GM13977 (cell line): ENCODE measurements at regions not wholly inside any gene's neighbourhood (a gene's known extent, or its start where the extent isn't known, plus 50 kb on each side); places are given as distances from the start of the nearest gene placed in this dataset.

Experiments
- DNase-seq: peaks from one replicate; pipeline ENCODE4 v3.0.0; 2012; ENCODE audit warnings: low spot score
- CTCF ChIP-seq: IDR thresholded peaks from 2 replicates; pipeline ENCODE4 v1.5.1; 2012; ENCODE audit warnings: mild to moderate bottlenecking, control low read depth; ENCODE audit not compliant: insufficient read depth; ENCODE audit errors: extremely low read depth, missing control alignments
- in situ Hi-C: fragments of 300-500 bp; cut with MboI; formaldehyde crosslinking; loops from one replicate; pipeline ENCODE4 v1.12.0; 2022; ENCODE audit warnings: low sequenced_read_pairs, low pct_unique_long_range_greater_than_20kb, mixed read lengths, inconsistent platforms; ENCODE audit not compliant: unreplicated experiment

- in situ Hi-C loops = no loop called here
- no peak for DNase-seq
- TF ChIP-seq CTCF = no peak
These were observed 733.4 kb upstream of the SOX9 start for GRCh38 chr17:71387456-71387855.

- DNase-seq = no peak
- no peak for TF ChIP-seq CTCF
- in situ Hi-C loops = no loop called here
These were observed 727.9 kb upstream of the SOX9 start for GRCh38 chr17:71392715-71393567.

GRCh38 chr17:71395901-71396300 lies 724.9 kb upstream of the SOX9 start:
- DNase-seq = no peak
- TF ChIP-seq CTCF = no peak
- in situ Hi-C loops = no loop called here

- no peak for DNase-seq
- in situ Hi-C loops = no loop called here
- TF ChIP-seq CTCF = no peak
These were observed 724.1 kb upstream of the SOX9 start for GRCh38 chr17:71396711-71397110.

- no peak for DNase-seq
- TF ChIP-seq CTCF = no peak
- in situ Hi-C loops = no loop called here
These were observed 722.8 kb upstream of the SOX9 start for GRCh38 chr17:71398025-71398424.

- no peak for DNase-seq
- in situ Hi-C loops = no loop called here
- TF ChIP-seq CTCF = no peak
These were observed 722.0 kb upstream of the SOX9 start for GRCh38 chr17:71398800-71399219.
